Breast epithelium (tissue), 4 donors: ENCODE measurements at regions not wholly inside any gene's neighbourhood (a gene's known extent, or its start where the extent isn't known, plus 50 kb on each side); places are given as distances from the start of the nearest gene placed in this dataset.

Source experiments
- DNase-seq, 2 donors: peaks; one replicate each; pipeline ENCODE4 v3.0.0-alpha.2; 2019; ENCODE audit warnings: low spot score in 2 of 2
- H3K27ac ChIP-seq, 2 donors: fragments of 200-600 bp; sonication (generic) in 1 of 2; one replicate each; pipeline ENCODE4 v1.5.1; 2016 to 2019; ENCODE audit warnings: mild to moderate bottlenecking in 1 of 2
- H3K27me3 ChIP-seq, 2 donors: fragments of 200-600 bp; sonication (generic) in 1 of 2; one replicate each; pipeline versions ENCODE4 v1.5.1 to v1.6.0; 2017 to 2019; ENCODE audit warnings: control low read depth in 1 of 2, mild to moderate bottlenecking in 1 of 2
- H3K36me3 ChIP-seq: fragments of 200-600 bp; one replicate; pipeline ENCODE4 v1.5.1; 2019
- H3K4me1 ChIP-seq, 2 donors: fragments of 200-600 bp; sonication (generic); one replicate each; pipeline ENCODE4 v1.5.1; 2016 to 2019; ENCODE audit warnings: control low read depth in 1 of 2
- H3K4me3 ChIP-seq, 3 donors: fragments of 200-600 bp; sonication (generic); 1 replicate in 2 of 3; 2 replicates in 1 of 3; pipeline ENCODE4 v1.5.1; 2016 to 2019; ENCODE audit warnings: mild to moderate bottlenecking in 3 of 3, moderate library complexity in 2 of 3
- H3K9me3 ChIP-seq, 2 donors: fragments of 200-600 bp; sonication (generic) in 1 of 2; one replicate each; pipeline ENCODE4 v1.5.1; 2016 to 2019; ENCODE audit warnings: control low read depth in 1 of 2
- POLR2A ChIP-seq: fragments of 450-650 bp; IDR thresholded peaks from one replicate; pipeline ENCODE4 v1.6.1; 2016; ENCODE audit warnings: antibody characterized with exemption, mild to moderate bottlenecking, moderate library complexity
- POLR2AphosphoS5 ChIP-seq, 3 donors: sonication (generic); formaldehyde crosslinking; IDR thresholded peaks; one replicate each; pipeline ENCODE4 v1.6.1; 2017; ENCODE audit warnings: antibody characterized with exemption in 3 of 3
- intact Hi-C: fragments of 100-400 bp; cut with DNase I; formaldehyde crosslinking; loops from one replicate; pipeline ENCODE4 v1.15.1; 2023; ENCODE audit warnings: low total_unique reads
- TF ChIP-seq, protein P1 (sequence below), 3 donors: fragments of 450-650 bp; IDR thresholded peaks; one replicate each; pipeline ENCODE4 v1.5.1; 2016 to 2017; ENCODE audit warnings: antibody characterized with exemption in 3 of 3, mild to moderate bottlenecking in 3 of 3, moderate library complexity in 3 of 3

GRCh38 chrX:18017411-18017810 lies 156.3 kb upstream of the RAI2 start:
- no peaks in the 10 kb centered on the region for H3K36me3 ChIP-seq
- no peak overlapping the region for H3K27ac ChIP-seq
- peaks cover 0 to 16% of the 10 kb centered on the region in 2 donors for H3K27me3 ChIP-seq
- H3K4me1 ChIP-seq, result no peaks in the 10 kb centered on the region
- no peak for DNase-seq
- H3K9me3 ChIP-seq, result no peaks in the 10 kb centered on the region
- no peak overlapping the region for H3K4me3 ChIP-seq
- TF ChIP-seq POLR2AphosphoS5 (IDR thresholded peaks at IDR 0.05) (no peak), POLR2A (no peak)
- TF ChIP-seq, protein P1, sequence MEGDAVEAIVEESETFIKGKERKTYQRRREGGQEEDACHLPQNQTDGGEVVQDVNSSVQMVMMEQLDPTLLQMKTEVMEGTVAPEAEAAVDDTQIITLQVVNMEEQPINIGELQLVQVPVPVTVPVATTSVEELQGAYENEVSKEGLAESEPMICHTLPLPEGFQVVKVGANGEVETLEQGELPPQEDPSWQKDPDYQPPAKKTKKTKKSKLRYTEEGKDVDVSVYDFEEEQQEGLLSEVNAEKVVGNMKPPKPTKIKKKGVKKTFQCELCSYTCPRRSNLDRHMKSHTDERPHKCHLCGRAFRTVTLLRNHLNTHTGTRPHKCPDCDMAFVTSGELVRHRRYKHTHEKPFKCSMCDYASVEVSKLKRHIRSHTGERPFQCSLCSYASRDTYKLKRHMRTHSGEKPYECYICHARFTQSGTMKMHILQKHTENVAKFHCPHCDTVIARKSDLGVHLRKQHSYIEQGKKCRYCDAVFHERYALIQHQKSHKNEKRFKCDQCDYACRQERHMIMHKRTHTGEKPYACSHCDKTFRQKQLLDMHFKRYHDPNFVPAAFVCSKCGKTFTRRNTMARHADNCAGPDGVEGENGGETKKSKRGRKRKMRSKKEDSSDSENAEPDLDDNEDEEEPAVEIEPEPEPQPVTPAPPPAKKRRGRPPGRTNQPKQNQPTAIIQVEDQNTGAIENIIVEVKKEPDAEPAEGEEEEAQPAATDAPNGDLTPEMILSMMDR (IDR thresholded peaks at IDR 0.05), result no peak
- intact Hi-C loops, result no loop called here

- intact Hi-C loops, result no loop called here
- H3K4me3 ChIP-seq, result no peak overlapping the region
Observed at GRCh38 chrX:18016941-18017340, 155.8 kb upstream of the RAI2 start.

GRCh38 chrX:18010253-18010652 lies 149.2 kb upstream of the RAI2 start:
- intact Hi-C loops, result no loop called here
- H3K4me1 ChIP-seq, result no peaks in the 10 kb centered on the region
- H3K36me3 ChIP-seq, result no peaks in the 10 kb centered on the region
- no peak overlapping the region for H3K27ac ChIP-seq
- no peak overlapping the region for H3K4me3 ChIP-seq
- peaks cover 0 to 23% of the 10 kb centered on the region in 2 donors for H3K27me3 ChIP-seq
- H3K9me3 ChIP-seq, result no peaks in the 10 kb centered on the region
- TF ChIP-seq, protein P1 (IDR thresholded peaks at IDR 0.05), result no peak
- TF ChIP-seq POLR2A, result no peak
- TF ChIP-seq POLR2AphosphoS5 (IDR thresholded peaks at IDR 0.05), result no peak
- DNase-seq, result no peak

More at GRCh38 chrX:18016941-18017340, 155.8 kb upstream of the RAI2 start:
- Histone ChIP-seq H3K9me3 (no peaks in the 10 kb centered on the region), H3K27ac (no peak overlapping the region), H3K36me3 (no peaks in the 10 kb centered on the region), H3K27me3 (peaks cover 0 to 13% of the 10 kb centered on the region in 2 donors), H3K4me1 (no peaks in the 10 kb centered on the region)
- TF ChIP-seq POLR2A (no peak), POLR2AphosphoS5 (IDR thresholded peaks at IDR 0.05) (no peak)
- TF ChIP-seq, protein P1 (IDR thresholded peaks at IDR 0.05), result no peak
- DNase-seq, result no peak

GRCh38 chrX:18003876-18004275 lies 142.8 kb upstream of the RAI2 start:
- peaks cover 0 to 44% of the 10 kb centered on the region in 2 donors for H3K27me3 ChIP-seq
- no peak for DNase-seq
- no peaks in the 10 kb centered on the region for H3K9me3 ChIP-seq
- H3K4me1 ChIP-seq, result no peaks in the 10 kb centered on the region
- no peak overlapping the region for H3K4me3 ChIP-seq
- H3K27ac ChIP-seq, result no peak overlapping the region
- intact Hi-C loops, result no loop called here
- H3K36me3 ChIP-seq, result no peaks in the 10 kb centered on the region
- TF ChIP-seq POLR2AphosphoS5 (IDR thresholded peaks at IDR 0.05), result no peak
- TF ChIP-seq POLR2A, result no peak
- TF ChIP-seq, protein P1 (IDR thresholded peaks at IDR 0.05), result no peak

GRCh38 chrX:18002791-18003190 lies 141.7 kb upstream of the RAI2 start:
- intact Hi-C loops, result no loop called here
- no peak overlapping the region for H3K27ac ChIP-seq
- no peak for DNase-seq
- no peaks in the 10 kb centered on the region for H3K36me3 ChIP-seq
- H3K4me3 ChIP-seq, result no peak overlapping the region
- peaks cover 0 to 46% of the 10 kb centered on the region in 2 donors for H3K27me3 ChIP-seq
- H3K4me1 ChIP-seq, result no peaks in the 10 kb centered on the region
- H3K9me3 ChIP-seq, result no peaks in the 10 kb centered on the region
- TF ChIP-seq, protein P1 (IDR thresholded peaks at IDR 0.05), result no peak
- TF ChIP-seq POLR2AphosphoS5 (IDR thresholded peaks at IDR 0.05), result no peak
- TF ChIP-seq POLR2A, result no peak
